ENCODE measurements at regions not wholly inside any gene's neighbourhood (a gene's known extent, or its start where the extent isn't known, plus 50 kb on each side); places are given as distances from the start of the nearest gene placed in this dataset.

DNA sequence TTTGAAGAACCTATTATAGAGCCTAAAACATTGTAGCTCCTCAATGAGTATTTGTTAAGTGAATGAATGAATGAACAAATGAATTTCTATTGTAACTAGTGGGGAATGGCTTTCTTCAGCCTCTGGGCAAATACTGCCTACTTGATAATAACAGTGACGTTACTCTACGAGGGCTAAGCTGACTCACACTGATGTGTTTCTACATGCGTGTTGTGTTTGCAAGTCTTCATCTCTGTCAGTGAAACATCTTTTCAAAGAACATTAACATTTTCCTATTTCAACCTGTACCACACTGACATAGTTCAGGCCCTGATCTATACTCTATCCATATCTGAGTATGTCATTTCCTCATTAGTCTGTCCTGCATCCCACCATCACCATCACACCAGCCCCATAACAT lies 319.9 kb upstream of the ACVR2A start:
- Histone ChIP-seq H2AK5ac (ENCODE audit: low read length, severe bottlenecking) (no peak overlapping the region), H2BK15ac (ENCODE audit: low read depth, poor library complexity, severe bottlenecking) (no peak overlapping the region), H4K8ac (ENCODE audit: low read length) (no peak overlapping the region), H3K14ac (ENCODE audit: low read length in 2 of 2) (no peak overlapping the region), H2AFZ (ENCODE audit: low read depth, low read length) (no peak overlapping the region), H3K27me3 (ENCODE audit: control insufficient read depth in 1 of 2, insufficient read depth in 1 of 2, low read length in 2 of 2) (no peaks in the 10 kb centered on the region), H3K27ac (ENCODE audit: low read length, poor library complexity, severe bottlenecking) (no peak overlapping the region), H3K79me1 (replicated peaks; ENCODE audit: low read length, poor library complexity, severe bottlenecking) (no peaks in the 10 kb centered on the region), H3K4me1 (ENCODE audit: control insufficient read depth, insufficient read depth, low read depth, low read length) (no peaks in the 10 kb centered on the region), H3K9me3 (ENCODE audit: control insufficient read depth, low read length) (peaks cover 3% of the 10 kb centered on the region), H2BK5ac (ENCODE audit: low read depth, low read length, poor library complexity, severe bottlenecking) (no peak overlapping the region), H2BK12ac (ENCODE audit: low read length in 2 of 2) (no peak overlapping the region), H3K9ac (ENCODE audit: low read length) (no peak overlapping the region), H3K4me2 (ENCODE audit: low read length, poor library complexity, severe bottlenecking) (no peak overlapping the region), H3K18ac (ENCODE audit: low read depth in 1 of 2, low read length in 2 of 2) (no peak overlapping the region), H3K23ac (ENCODE audit: low read length in 2 of 2) (no peak overlapping the region), H3K36me3 (ENCODE audit: control insufficient read depth in 1 of 2, insufficient read depth in 2 of 2, low read depth in 1 of 2, low read length in 2 of 2) (no peaks in the 10 kb centered on the region), H2BK120ac (ENCODE audit: low read depth, low read length) (no peak overlapping the region), H3K4ac (ENCODE audit: low read depth in 1 of 2, low read length in 2 of 2) (no peak overlapping the region), H4K91ac (ENCODE audit: low read length) (no peak overlapping the region), H3K4me3 (ENCODE audit: insufficient read depth in 1 of 2, low read depth in 1 of 2, low read length in 2 of 2) (no peak overlapping the region)
- DNase-seq, result no peak
- 87% methylated on average over 3 of the region's 3 CpGs for WGBS

GRCh38 chr2:147523415-147523814 lies 321.4 kb upstream of the ACVR2A start:
- no peak overlapping the region for H3K27ac ChIP-seq (ENCODE audit: low read length, poor library complexity, severe bottlenecking)
- no peak overlapping the region for H3K4me2 ChIP-seq (ENCODE audit: low read length, poor library complexity, severe bottlenecking)
- no peak overlapping the region for H3K23ac ChIP-seq (ENCODE audit: low read length in 2 of 2)
- no peak overlapping the region for H2BK12ac ChIP-seq (ENCODE audit: low read length in 2 of 2)
- H3K9ac ChIP-seq (ENCODE audit: low read length), result no peak overlapping the region
- no peak overlapping the region for H2BK15ac ChIP-seq (ENCODE audit: low read depth, poor library complexity, severe bottlenecking)
- no peak overlapping the region for H3K4ac ChIP-seq (ENCODE audit: low read depth in 1 of 2, low read length in 2 of 2)
- no peak overlapping the region for H4K91ac ChIP-seq (ENCODE audit: low read length)
- no peak overlapping the region for H2AK5ac ChIP-seq (ENCODE audit: low read length, severe bottlenecking)
- no peaks in the 10 kb centered on the region for H3K79me1 ChIP-seq (replicated peaks; ENCODE audit: low read length, poor library complexity, severe bottlenecking)
- H3K14ac ChIP-seq (ENCODE audit: low read length in 2 of 2), result no peak overlapping the region
- DNase-seq, result no peak
- H3K27me3 ChIP-seq (ENCODE audit: control insufficient read depth in 1 of 2, insufficient read depth in 1 of 2, low read length in 2 of 2), result peaks cover 0 to 6% of the 10 kb centered on the region in 2 experiments
- no peak overlapping the region for H3K18ac ChIP-seq (ENCODE audit: low read depth in 1 of 2, low read length in 2 of 2)
- H4K8ac ChIP-seq (ENCODE audit: low read length), result no peak overlapping the region
- H3K4me3 ChIP-seq (ENCODE audit: insufficient read depth in 1 of 2, low read depth in 1 of 2, low read length in 2 of 2), result no peak overlapping the region
- no peaks in the 10 kb centered on the region for H3K4me1 ChIP-seq (ENCODE audit: control insufficient read depth, insufficient read depth, low read depth, low read length)
- H3K9me3 ChIP-seq (ENCODE audit: control insufficient read depth, low read length), result peaks cover 3% of the 10 kb centered on the region
- no peaks in the 10 kb centered on the region for H3K36me3 ChIP-seq (ENCODE audit: control insufficient read depth in 1 of 2, insufficient read depth in 2 of 2, low read depth in 1 of 2, low read length in 2 of 2)
- no peak overlapping the region for H2BK5ac ChIP-seq (ENCODE audit: low read depth, low read length, poor library complexity, severe bottlenecking)
- no peak overlapping the region for H2AFZ ChIP-seq (ENCODE audit: low read depth, low read length)
- H2BK120ac ChIP-seq (ENCODE audit: low read depth, low read length), result no peak overlapping the region

DNA sequence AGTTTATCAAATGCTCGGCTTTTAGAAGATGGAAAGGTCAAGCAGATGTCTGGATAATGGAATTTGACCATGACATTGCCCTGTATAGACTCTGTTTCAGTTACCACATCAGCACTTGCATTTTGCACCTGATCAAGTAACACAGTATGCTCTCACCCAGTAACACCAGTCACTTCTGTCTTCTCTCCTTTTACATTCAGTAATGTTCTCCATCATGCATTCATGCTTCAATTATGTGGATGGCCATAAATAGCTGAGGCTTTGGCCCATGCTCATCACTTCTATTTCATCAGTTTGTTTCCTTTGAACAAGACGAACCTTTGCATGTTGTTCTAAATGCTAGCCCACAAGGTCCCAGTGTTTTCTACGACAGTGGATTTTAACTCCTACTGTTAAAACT lies 322.9 kb upstream of the ACVR2A start:
- no peak overlapping the region for H3K4me3 ChIP-seq (ENCODE audit: insufficient read depth in 1 of 2, low read depth in 1 of 2, low read length in 2 of 2)
- H3K23ac ChIP-seq (ENCODE audit: low read length in 2 of 2), result no peak overlapping the region
- H3K4ac ChIP-seq (ENCODE audit: low read depth in 1 of 2, low read length in 2 of 2), result no peak overlapping the region
- H3K14ac ChIP-seq (ENCODE audit: low read length in 2 of 2), result no peak overlapping the region
- no peak overlapping the region for H2BK120ac ChIP-seq (ENCODE audit: low read depth, low read length)
- H3K4me2 ChIP-seq (ENCODE audit: low read length, poor library complexity, severe bottlenecking), result no peak overlapping the region
- DNase-seq, result no peak
- H3K36me3 ChIP-seq (ENCODE audit: control insufficient read depth in 1 of 2, insufficient read depth in 2 of 2, low read depth in 1 of 2, low read length in 2 of 2), result no peaks in the 10 kb centered on the region
- WGBS, result 72% methylated on average over 2 of the region's 3 CpGs
- no peak overlapping the region for H4K91ac ChIP-seq (ENCODE audit: low read length)
- H4K8ac ChIP-seq (ENCODE audit: low read length), result no peak overlapping the region
- no peak overlapping the region for H2AK5ac ChIP-seq (ENCODE audit: low read length, severe bottlenecking)
- H2BK5ac ChIP-seq (ENCODE audit: low read depth, low read length, poor library complexity, severe bottlenecking), result no peak overlapping the region
- H3K4me1 ChIP-seq (ENCODE audit: control insufficient read depth, insufficient read depth, low read depth, low read length), result no peaks in the 10 kb centered on the region
- peaks cover 0 to 6% of the 10 kb centered on the region in 2 experiments for H3K27me3 ChIP-seq (ENCODE audit: control insufficient read depth in 1 of 2, insufficient read depth in 1 of 2, low read length in 2 of 2)
- peaks cover 3% of the 10 kb centered on the region for H3K9me3 ChIP-seq (ENCODE audit: control insufficient read depth, low read length)
- no peak overlapping the region for H3K27ac ChIP-seq (ENCODE audit: low read length, poor library complexity, severe bottlenecking)
- H3K18ac ChIP-seq (ENCODE audit: low read depth in 1 of 2, low read length in 2 of 2), result no peak overlapping the region
- no peak overlapping the region for H2BK15ac ChIP-seq (ENCODE audit: low read depth, poor library complexity, severe bottlenecking)
- no peak overlapping the region for H3K9ac ChIP-seq (ENCODE audit: low read length)
- no peak overlapping the region for H2BK12ac ChIP-seq (ENCODE audit: low read length in 2 of 2)
- no peak overlapping the region for H2AFZ ChIP-seq (ENCODE audit: low read depth, low read length)
- no peaks in the 10 kb centered on the region for H3K79me1 ChIP-seq (replicated peaks; ENCODE audit: low read length, poor library complexity, severe bottlenecking)

DNA sequence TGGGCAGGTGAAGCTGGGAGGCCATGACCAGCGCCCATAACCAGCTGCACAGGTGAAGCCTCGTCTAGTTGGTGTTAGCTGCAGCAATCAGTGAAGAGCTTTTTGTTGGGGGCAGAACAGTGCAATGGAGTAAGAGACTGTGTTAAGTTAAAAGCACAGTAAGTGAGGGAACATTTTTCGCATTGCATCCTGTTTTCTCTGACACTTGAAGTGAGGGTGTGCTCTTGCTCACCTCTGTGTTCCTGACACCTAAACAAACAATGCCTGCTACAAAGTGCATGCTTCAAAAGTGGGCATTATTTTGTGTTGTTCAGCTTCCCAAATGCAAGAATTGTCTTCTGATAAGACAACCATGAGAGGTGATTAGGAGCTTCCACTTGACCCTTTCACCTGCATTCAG lies 324.0 kb upstream of the ACVR2A start:
- Histone ChIP-seq H3K9ac (ENCODE audit: low read length) (no peak overlapping the region), H2BK15ac (ENCODE audit: low read depth, poor library complexity, severe bottlenecking) (no peak overlapping the region), H2AFZ (ENCODE audit: low read depth, low read length) (no peak overlapping the region), H3K18ac (ENCODE audit: low read depth in 1 of 2, low read length in 2 of 2) (no peak overlapping the region), H3K4ac (ENCODE audit: low read depth in 1 of 2, low read length in 2 of 2) (no peak overlapping the region), H3K4me1 (ENCODE audit: control insufficient read depth, insufficient read depth, low read depth, low read length) (no peaks in the 10 kb centered on the region), H3K14ac (ENCODE audit: low read length in 2 of 2) (no peak overlapping the region), H2BK12ac (ENCODE audit: low read length in 2 of 2) (no peak overlapping the region), H3K27me3 (ENCODE audit: control insufficient read depth in 1 of 2, insufficient read depth in 1 of 2, low read length in 2 of 2) (peaks cover 0 to 6% of the 10 kb centered on the region in 2 experiments), H3K4me2 (ENCODE audit: low read length, poor library complexity, severe bottlenecking) (no peak overlapping the region), H4K8ac (ENCODE audit: low read length) (no peak overlapping the region), H3K4me3 (ENCODE audit: insufficient read depth in 1 of 2, low read depth in 1 of 2, low read length in 2 of 2) (no peak overlapping the region), H2AK5ac (ENCODE audit: low read length, severe bottlenecking) (no peak overlapping the region), H3K79me1 (replicated peaks; ENCODE audit: low read length, poor library complexity, severe bottlenecking) (no peaks in the 10 kb centered on the region), H3K27ac (ENCODE audit: low read length, poor library complexity, severe bottlenecking) (no peak overlapping the region), H3K23ac (ENCODE audit: low read length in 2 of 2) (no peak overlapping the region), H2BK5ac (ENCODE audit: low read depth, low read length, poor library complexity, severe bottlenecking) (no peak overlapping the region), H3K36me3 (ENCODE audit: control insufficient read depth in 1 of 2, insufficient read depth in 2 of 2, low read depth in 1 of 2, low read length in 2 of 2) (no peaks in the 10 kb centered on the region), H4K91ac (ENCODE audit: low read length) (no peak overlapping the region), H2BK120ac (ENCODE audit: low read depth, low read length) (no peak overlapping the region), H3K9me3 (ENCODE audit: control insufficient read depth, low read length) (peaks cover 3% of the 10 kb centered on the region)
- DNase-seq, result no peak
- 82% methylated on average over 3 of the region's 3 CpGs for WGBS
